ENCODE measurements at regions not wholly inside any gene's neighbourhood (a gene's known extent, or its start where the extent isn't known, plus 50 kb on each side); places are given as distances from the start of the nearest gene placed in this dataset.

DNA sequence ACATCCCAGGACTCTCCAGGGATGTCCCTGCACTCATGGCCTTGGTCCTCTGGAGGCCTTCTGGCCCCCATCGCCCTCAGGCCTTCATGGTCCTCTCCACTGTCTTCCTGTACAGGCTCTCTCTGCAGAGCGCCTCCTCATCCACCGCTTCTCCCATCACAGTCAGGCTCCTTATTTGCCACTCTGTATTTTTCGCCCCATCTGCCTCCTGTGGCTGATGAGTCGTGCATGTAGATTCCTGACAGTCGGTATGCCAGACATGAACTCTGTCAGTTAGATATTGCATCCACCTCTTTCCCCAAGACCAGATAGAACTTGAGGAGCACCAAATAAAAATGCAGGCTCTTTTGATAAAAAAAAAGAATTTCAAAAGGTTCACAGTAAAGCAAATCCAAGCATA lies 362.8 kb downstream of the IRX1 start:
- Histone ChIP-seq H3K36me3 (no peaks in the 10 kb centered on the region), H3K4me1 (no peaks in the 10 kb centered on the region), H3K27ac (no peak overlapping the region), H3K27me3 (no peaks in the 10 kb centered on the region), H3K9me3 (no peaks in the 10 kb centered on the region), H3K4me3 (no peak overlapping the region)
- DNase-seq (ENCODE audit: extremely low spot score in 2 of 2), result no peak
- intact Hi-C loops (cut with DNase I), result no loop called here
- TF ChIP-seq, protein P1, sequence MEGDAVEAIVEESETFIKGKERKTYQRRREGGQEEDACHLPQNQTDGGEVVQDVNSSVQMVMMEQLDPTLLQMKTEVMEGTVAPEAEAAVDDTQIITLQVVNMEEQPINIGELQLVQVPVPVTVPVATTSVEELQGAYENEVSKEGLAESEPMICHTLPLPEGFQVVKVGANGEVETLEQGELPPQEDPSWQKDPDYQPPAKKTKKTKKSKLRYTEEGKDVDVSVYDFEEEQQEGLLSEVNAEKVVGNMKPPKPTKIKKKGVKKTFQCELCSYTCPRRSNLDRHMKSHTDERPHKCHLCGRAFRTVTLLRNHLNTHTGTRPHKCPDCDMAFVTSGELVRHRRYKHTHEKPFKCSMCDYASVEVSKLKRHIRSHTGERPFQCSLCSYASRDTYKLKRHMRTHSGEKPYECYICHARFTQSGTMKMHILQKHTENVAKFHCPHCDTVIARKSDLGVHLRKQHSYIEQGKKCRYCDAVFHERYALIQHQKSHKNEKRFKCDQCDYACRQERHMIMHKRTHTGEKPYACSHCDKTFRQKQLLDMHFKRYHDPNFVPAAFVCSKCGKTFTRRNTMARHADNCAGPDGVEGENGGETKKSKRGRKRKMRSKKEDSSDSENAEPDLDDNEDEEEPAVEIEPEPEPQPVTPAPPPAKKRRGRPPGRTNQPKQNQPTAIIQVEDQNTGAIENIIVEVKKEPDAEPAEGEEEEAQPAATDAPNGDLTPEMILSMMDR (IDR thresholded peaks at IDR 0.05), result no peak
- TF ChIP-seq POLR2A (IDR thresholded peaks at IDR 0.05) (no peak), POLR2AphosphoS5 (IDR thresholded peaks at IDR 0.05; ENCODE audit: insufficient read depth in 1 of 2, low read depth in 1 of 2) (no peak)

DNA sequence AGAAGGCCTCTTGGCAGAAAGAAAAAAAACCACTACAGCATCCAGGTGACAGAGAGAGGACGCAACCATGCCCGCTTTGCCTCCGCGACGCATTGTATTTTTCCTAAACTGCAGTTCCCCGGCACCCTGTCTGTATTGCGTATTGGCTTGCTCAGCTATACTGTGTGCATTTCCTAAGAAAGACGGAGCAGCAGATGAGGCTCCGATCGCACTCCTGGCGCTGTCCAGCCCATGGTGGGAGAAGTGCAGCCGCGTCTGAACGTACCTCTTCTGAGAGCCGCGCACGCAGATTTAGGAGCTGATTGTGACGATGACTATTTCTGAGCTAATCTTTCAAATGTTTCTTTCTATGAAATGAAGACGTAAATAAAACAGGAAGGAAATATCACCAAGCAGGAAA lies 366.5 kb downstream of the IRX1 start:
- intact Hi-C loops (cut with DNase I), result no loop called here
- no peak overlapping the region for H3K27ac ChIP-seq
- H3K27me3 ChIP-seq, result no peaks in the 10 kb centered on the region
- no peak for TF ChIP-seq POLR2A (IDR thresholded peaks at IDR 0.05)
- no peak for TF ChIP-seq POLR2AphosphoS5 (IDR thresholded peaks at IDR 0.05; ENCODE audit: insufficient read depth in 1 of 2, low read depth in 1 of 2)
- TF ChIP-seq, protein P1 (IDR thresholded peaks at IDR 0.05), result no peak
- DNase-seq (ENCODE audit: extremely low spot score in 2 of 2), result no peak
- no peaks in the 10 kb centered on the region for H3K36me3 ChIP-seq
- no peaks in the 10 kb centered on the region for H3K4me1 ChIP-seq
- no peaks in the 10 kb centered on the region for H3K9me3 ChIP-seq
- H3K4me3 ChIP-seq, result no peak overlapping the region

DNA sequence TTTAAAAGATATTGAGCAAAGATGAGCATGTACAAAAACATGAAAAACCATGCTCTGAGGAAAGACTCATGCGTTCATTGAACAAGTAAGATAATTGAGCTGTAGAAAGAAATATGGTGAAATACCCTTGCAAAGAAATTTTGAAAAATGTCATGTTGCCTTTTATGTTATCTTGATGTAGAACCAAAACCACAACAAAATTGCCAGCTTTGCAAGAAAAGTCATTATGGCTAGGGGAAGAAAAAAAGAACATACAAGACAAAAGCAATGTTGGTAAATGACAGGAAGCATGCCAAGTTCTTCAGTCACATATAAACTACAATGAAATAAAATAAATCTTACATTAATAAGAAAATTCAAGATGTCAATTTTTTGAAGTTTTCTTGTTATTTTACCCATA lies 368.0 kb downstream of the IRX1 start:
- Histone ChIP-seq H3K36me3 (no peaks in the 10 kb centered on the region), H3K27me3 (no peaks in the 10 kb centered on the region), H3K27ac (no peak overlapping the region), H3K4me1 (no peaks in the 10 kb centered on the region), H3K9me3 (no peaks in the 10 kb centered on the region), H3K4me3 (no peak overlapping the region)
- no peak for DNase-seq (ENCODE audit: extremely low spot score in 2 of 2)
- intact Hi-C loops (cut with DNase I), result no loop called here
- no peak for TF ChIP-seq POLR2A (IDR thresholded peaks at IDR 0.05)
- TF ChIP-seq, protein P1 (IDR thresholded peaks at IDR 0.05), result no peak
- TF ChIP-seq POLR2AphosphoS5 (IDR thresholded peaks at IDR 0.05; ENCODE audit: insufficient read depth in 1 of 2, low read depth in 1 of 2), result no peak

DNA sequence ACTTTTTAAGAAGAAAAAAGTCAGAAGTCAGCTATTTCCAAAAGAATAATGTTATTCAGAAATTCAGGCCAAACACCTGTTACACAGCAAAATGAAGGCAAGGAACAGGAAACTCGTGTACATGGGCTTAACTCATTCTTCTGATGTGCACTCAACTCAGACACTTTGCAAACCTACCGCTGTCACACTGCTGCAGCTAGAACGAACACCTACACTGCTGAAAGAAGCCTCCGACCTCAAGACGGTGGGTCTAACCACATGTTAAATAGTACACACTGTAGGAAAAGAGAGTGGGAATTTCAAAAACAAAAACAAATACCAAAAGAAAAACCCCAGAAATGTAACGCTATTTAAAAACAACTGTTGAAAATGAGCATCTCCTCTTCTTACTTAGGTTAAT lies 384.5 kb downstream of the IRX1 start:
- no peaks in the 10 kb centered on the region for H3K27me3 ChIP-seq
- no peak overlapping the region for H3K4me3 ChIP-seq
- no peak for DNase-seq (ENCODE audit: extremely low spot score in 2 of 2)
- H3K27ac ChIP-seq, result no peak overlapping the region
- no peaks in the 10 kb centered on the region for H3K9me3 ChIP-seq
- H3K4me1 ChIP-seq, result no peaks in the 10 kb centered on the region
- TF ChIP-seq, protein P1 (IDR thresholded peaks at IDR 0.05), result no peak
- TF ChIP-seq POLR2AphosphoS5 (IDR thresholded peaks at IDR 0.05; ENCODE audit: insufficient read depth in 1 of 2, low read depth in 1 of 2) (no peak), POLR2A (IDR thresholded peaks at IDR 0.05) (no peak)
- H3K36me3 ChIP-seq, result no peaks in the 10 kb centered on the region
- intact Hi-C loops (cut with DNase I), result no loop called here

DNA sequence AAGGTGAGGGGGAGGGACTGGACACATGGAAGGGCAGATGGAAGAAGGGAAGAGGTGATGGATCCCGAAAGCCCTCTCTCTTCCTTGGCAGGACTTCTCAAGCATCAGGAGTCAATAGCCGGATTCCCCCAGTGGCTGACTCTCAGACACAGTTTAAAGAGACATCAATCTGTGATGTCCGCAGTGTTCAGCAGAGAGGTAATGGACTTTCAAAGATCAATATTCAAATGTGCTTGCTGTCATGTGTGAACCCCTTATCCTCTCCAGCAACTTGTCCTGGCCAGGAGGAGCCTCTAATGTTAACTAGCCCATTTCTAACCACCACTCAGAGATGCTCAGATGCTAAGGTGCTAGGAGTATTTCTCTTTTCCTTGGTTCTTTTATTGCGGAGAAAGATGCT lies 392.2 kb downstream of the IRX1 start:
- Histone ChIP-seq H3K4me1 (no peaks in the 10 kb centered on the region), H3K27ac (no peak overlapping the region), H3K9me3 (peaks cover 3% of the 10 kb centered on the region), H3K27me3 (no peaks in the 10 kb centered on the region), H3K36me3 (no peaks in the 10 kb centered on the region), H3K4me3 (no peak overlapping the region)
- TF ChIP-seq, protein P1 (IDR thresholded peaks at IDR 0.05), result no peak
- TF ChIP-seq POLR2AphosphoS5 (IDR thresholded peaks at IDR 0.05; ENCODE audit: insufficient read depth in 1 of 2, low read depth in 1 of 2) (no peak), POLR2A (IDR thresholded peaks at IDR 0.05) (no peak)
- intact Hi-C loops (cut with DNase I), result no loop called here
- DNase-seq (ENCODE audit: extremely low spot score in 2 of 2), result no peak
